ENCODE measurements at regions not wholly inside any gene's neighbourhood (a gene's known extent, or its start where the extent isn't known, plus 50 kb on each side); places are given as distances from the start of the nearest gene placed in this dataset.

DNA sequence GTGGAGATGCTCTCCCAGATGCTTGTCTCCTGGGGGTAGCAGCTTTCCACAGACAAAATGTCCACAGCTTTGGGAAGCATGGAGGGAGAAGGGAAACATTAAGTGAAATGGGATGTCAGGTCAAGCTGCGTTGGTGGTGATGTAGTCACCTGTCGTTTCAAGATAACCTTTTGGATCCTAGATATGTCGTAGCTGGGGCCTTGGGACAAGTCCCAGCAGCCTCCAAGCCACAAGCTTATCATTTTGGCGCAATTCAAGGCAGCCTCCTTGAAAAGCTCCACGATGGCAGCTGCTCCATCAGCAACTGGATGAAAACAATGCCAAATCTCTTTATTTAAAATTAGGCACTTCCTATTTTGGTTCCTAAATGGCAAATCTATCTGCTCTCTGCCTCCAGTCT, 52.0 kb downstream of the RTL9 start:
- TF ChIP-seq ELF1 (tag; IDR thresholded peaks at IDR 0.05) (no peak), TRIM28 (IDR thresholded peaks at IDR 0.05) (no peak), ZNF561 (CRISPR knock-in tag; conservative IDR thresholded peaks at IDR 0.05) (no peak), ZKSCAN8 (CRISPR knock-in tag; IDR thresholded peaks at IDR 0.05) (no peak)
- TF ChIP-seq, protein P1, sequence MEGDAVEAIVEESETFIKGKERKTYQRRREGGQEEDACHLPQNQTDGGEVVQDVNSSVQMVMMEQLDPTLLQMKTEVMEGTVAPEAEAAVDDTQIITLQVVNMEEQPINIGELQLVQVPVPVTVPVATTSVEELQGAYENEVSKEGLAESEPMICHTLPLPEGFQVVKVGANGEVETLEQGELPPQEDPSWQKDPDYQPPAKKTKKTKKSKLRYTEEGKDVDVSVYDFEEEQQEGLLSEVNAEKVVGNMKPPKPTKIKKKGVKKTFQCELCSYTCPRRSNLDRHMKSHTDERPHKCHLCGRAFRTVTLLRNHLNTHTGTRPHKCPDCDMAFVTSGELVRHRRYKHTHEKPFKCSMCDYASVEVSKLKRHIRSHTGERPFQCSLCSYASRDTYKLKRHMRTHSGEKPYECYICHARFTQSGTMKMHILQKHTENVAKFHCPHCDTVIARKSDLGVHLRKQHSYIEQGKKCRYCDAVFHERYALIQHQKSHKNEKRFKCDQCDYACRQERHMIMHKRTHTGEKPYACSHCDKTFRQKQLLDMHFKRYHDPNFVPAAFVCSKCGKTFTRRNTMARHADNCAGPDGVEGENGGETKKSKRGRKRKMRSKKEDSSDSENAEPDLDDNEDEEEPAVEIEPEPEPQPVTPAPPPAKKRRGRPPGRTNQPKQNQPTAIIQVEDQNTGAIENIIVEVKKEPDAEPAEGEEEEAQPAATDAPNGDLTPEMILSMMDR (IDR thresholded peaks at IDR 0.05 in 2 of 3, conservative IDR thresholded peaks at IDR 0.05 in 1 of 3; ENCODE audit: insufficient read depth in 2 of 3, low read depth in 1 of 3, low read length in 3 of 3) = no peak
- TF ChIP-seq, protein P2, sequence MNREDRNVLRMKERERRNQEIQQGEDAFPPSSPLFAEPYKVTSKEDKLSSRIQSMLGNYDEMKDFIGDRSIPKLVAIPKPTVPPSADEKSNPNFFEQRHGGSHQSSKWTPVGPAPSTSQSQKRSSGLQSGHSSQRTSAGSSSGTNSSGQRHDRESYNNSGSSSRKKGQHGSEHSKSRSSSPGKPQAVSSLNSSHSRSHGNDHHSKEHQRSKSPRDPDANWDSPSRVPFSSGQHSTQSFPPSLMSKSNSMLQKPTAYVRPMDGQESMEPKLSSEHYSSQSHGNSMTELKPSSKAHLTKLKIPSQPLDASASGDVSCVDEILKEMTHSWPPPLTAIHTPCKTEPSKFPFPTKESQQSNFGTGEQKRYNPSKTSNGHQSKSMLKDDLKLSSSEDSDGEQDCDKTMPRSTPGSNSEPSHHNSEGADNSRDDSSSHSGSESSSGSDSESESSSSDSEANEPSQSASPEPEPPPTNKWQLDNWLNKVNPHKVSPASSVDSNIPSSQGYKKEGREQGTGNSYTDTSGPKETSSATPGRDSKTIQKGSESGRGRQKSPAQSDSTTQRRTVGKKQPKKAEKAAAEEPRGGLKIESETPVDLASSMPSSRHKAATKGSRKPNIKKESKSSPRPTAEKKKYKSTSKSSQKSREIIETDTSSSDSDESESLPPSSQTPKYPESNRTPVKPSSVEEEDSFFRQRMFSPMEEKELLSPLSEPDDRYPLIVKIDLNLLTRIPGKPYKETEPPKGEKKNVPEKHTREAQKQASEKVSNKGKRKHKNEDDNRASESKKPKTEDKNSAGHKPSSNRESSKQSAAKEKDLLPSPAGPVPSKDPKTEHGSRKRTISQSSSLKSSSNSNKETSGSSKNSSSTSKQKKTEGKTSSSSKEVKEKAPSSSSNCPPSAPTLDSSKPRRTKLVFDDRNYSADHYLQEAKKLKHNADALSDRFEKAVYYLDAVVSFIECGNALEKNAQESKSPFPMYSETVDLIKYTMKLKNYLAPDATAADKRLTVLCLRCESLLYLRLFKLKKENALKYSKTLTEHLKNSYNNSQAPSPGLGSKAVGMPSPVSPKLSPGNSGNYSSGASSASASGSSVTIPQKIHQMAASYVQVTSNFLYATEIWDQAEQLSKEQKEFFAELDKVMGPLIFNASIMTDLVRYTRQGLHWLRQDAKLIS (CRISPR knock-in tag; IDR thresholded peaks at IDR 0.05) = no peak
